GM23338 (cell line): ENCODE measurements at regions not wholly inside any gene's neighbourhood (a gene's known extent, or its start where the extent isn't known, plus 50 kb on each side); places are given as distances from the start of the nearest gene placed in this dataset.
"Not testable (repeated sequence)": the region's sequence is repeated elsewhere in the genome, so short reads cannot be mapped to it uniquely, and the experiment has no call there.

Experiments
- ATAC-seq: fragments of 200-7000 bp; cut with Tn5 transposase; 3 replicates; pipeline ENCODE4 v1.9.1; 2020
- DNase-seq: peaks from one replicate; pipeline ENCODE4 v3.0.0-alpha.2; 2015; ENCODE audit warnings: low spot score
- H2AFZ ChIP-seq: fragments of 200-600 bp; sonication (generic); 2 replicates; pipeline ENCODE4 v1.8.0; 2016; ENCODE audit warnings: antibody characterized with exemption, mild to moderate bottlenecking, moderate library complexity
- H3F3A ChIP-seq: fragments of 200-600 bp; sonication (generic); replicated peaks from 2 replicates; pipeline ENCODE4 v1.8.0; 2017; ENCODE audit warnings: antibody characterized with exemption, mixed run types, low read depth
- H3K27ac ChIP-seq: fragments of 200-600 bp; sonication (generic); 2 replicates; pipeline ENCODE4 v1.6.1; 2016; ENCODE audit warnings: low read depth
- H3K27me3 ChIP-seq: fragments of 200-600 bp; sonication (generic); 2 replicates; pipeline ENCODE4 v1.8.0; 2016; ENCODE audit warnings: mild to moderate bottlenecking, mixed run types, moderate library complexity; ENCODE audit not compliant: insufficient read depth
- H3K36me3 ChIP-seq: fragments of 200-600 bp; sonication (generic); 2 replicates; pipeline ENCODE4 v1.8.0; 2016; ENCODE audit warnings: mild to moderate bottlenecking; ENCODE audit not compliant: insufficient read depth
- H3K4me1 ChIP-seq: fragments of 200-600 bp; sonication (generic); 2 replicates; pipeline ENCODE4 v1.8.0; 2016; ENCODE audit warnings: mild to moderate bottlenecking, moderate library complexity; ENCODE audit not compliant: insufficient read depth
- H3K4me2 ChIP-seq: fragments of 200-600 bp; sonication (generic); 2 replicates; pipeline ENCODE4 v1.7.1; 2017; ENCODE audit warnings: mixed run types
- H3K4me3 ChIP-seq: fragments of 200-600 bp; sonication (generic); 2 replicates; pipeline ENCODE4 v1.6.1; 2016; ENCODE audit warnings: mixed run types
- H3K79me2 ChIP-seq: fragments of 200-600 bp; sonication (generic); replicated peaks from 2 replicates; pipeline ENCODE4 v1.8.0; 2017; ENCODE audit warnings: mild to moderate bottlenecking; ENCODE audit not compliant: insufficient read depth
- H3K9me2 ChIP-seq: fragments of 200-600 bp; sonication (generic); 2 replicates; pipeline ENCODE4 v1.8.0; 2017; ENCODE audit not compliant: insufficient read depth
- H4K20me1 ChIP-seq: fragments of 200-600 bp; sonication (generic); replicated peaks from 2 replicates; pipeline ENCODE4 v1.8.0; 2017; ENCODE audit warnings: mild to moderate bottlenecking; ENCODE audit not compliant: insufficient read depth
- H3K27ac Mint-ChIP-seq: 2 replicates; pipeline ENCODE4 v1.8.0; 2020; ENCODE audit warnings: inconsistent platforms, mild to moderate bottlenecking, moderate library complexity, mixed read lengths
- H3K27me3 Mint-ChIP-seq: 3 replicates; pipeline ENCODE4 v1.8.0; 2022; ENCODE audit warnings: low read depth, mild to moderate bottlenecking, moderate library complexity, mixed read lengths, inconsistent platforms; ENCODE audit not compliant: insufficient read depth, poor library complexity
- H3K36me3 Mint-ChIP-seq: 3 replicates; pipeline ENCODE4 v1.8.0; 2021; ENCODE audit warnings: low read depth, mild to moderate bottlenecking, inconsistent platforms, moderate library complexity, mixed read lengths
- H3K4me1 Mint-ChIP-seq: 3 replicates; pipeline ENCODE4 v1.8.0; 2020; ENCODE audit warnings: mild to moderate bottlenecking, inconsistent platforms, mixed read lengths
- H3K4me3 Mint-ChIP-seq: 3 replicates; pipeline ENCODE4 v1.8.0; 2021; ENCODE audit warnings: moderate library complexity, mild to moderate bottlenecking, inconsistent platforms, mixed read lengths
- H3K9me3 Mint-ChIP-seq: 3 replicates; pipeline ENCODE4 v1.8.0; 2020; ENCODE audit warnings: moderate library complexity, mild to moderate bottlenecking, inconsistent platforms, mixed read lengths
- CREB1 ChIP-seq: fragments of 250-450 bp; sonication (Bioruptor Pico); IDR thresholded peaks from 2 replicates; pipeline ENCODE4 v1.5.0; 2020; ENCODE audit warnings: low read depth, mild to moderate bottlenecking, moderate library complexity
- JUNB ChIP-seq: IDR thresholded peaks from one replicate; pipeline ENCODE4 v1.6.1; 2016; ENCODE audit warnings: antibody characterized with exemption; ENCODE audit not compliant: unreplicated experiment
- POLR2AphosphoS5 ChIP-seq: IDR thresholded peaks from 2 replicates; pipeline ENCODE4 v1.6.1; 2016; ENCODE audit warnings: antibody characterized with exemption, low read depth
- STAT1 ChIP-seq: IDR thresholded peaks from one replicate; pipeline ENCODE4 v1.6.1; 2016; ENCODE audit warnings: antibody characterized with exemption; ENCODE audit not compliant: unreplicated experiment
- ZNF114 ChIP-seq: fragments of 250-450 bp; sonication (Bioruptor Pico); IDR thresholded peaks from 2 replicates; pipeline ENCODE4 v1.5.0; 2020; ENCODE audit warnings: mild to moderate bottlenecking, moderate library complexity
- ZNF331 ChIP-seq: fragments of 250-450 bp; sonication (Bioruptor Pico); IDR thresholded peaks from 2 replicates; pipeline ENCODE4 v1.5.0; 2020; ENCODE audit warnings: low read depth, mild to moderate bottlenecking, moderate library complexity
- ZNF462 ChIP-seq: fragments of 250-450 bp; sonication (Bioruptor Pico); IDR thresholded peaks from 2 replicates; pipeline ENCODE4 v1.5.0; 2020; ENCODE audit warnings: mild to moderate bottlenecking, moderate library complexity
- TF ChIP-seq, protein P1 (sequence below), 2 experiments: fragments of 200-600 bp in 1 of 2; sonication (generic) in 1 of 2; conservative IDR thresholded peaks; 2 replicates each; pipeline versions ENCODE4 v1.5.1 to v1.6.1; 2016 to 2017; ENCODE audit warnings: antibody characterized with exemption in 2 of 2, low read depth in 2 of 2, mild to moderate bottlenecking in 2 of 2, moderate library complexity in 1 of 2

GRCh38 chr2:7759898-7760297 lies 842.7 kb downstream of the RNF144A start (continued):
- TF ChIP-seq ZNF462 (CRISPR knock-in tag) = no peak
- TF ChIP-seq STAT1 = no peak
- TF ChIP-seq ZNF331 (CRISPR knock-in tag) = no peak
- TF ChIP-seq ZNF114 = no peak

GRCh38 chr2:7763418-7763817 lies 846.2 kb downstream of the RNF144A start:
- H3K27me3 Mint-ChIP-seq, H4K20me1 ChIP-seq, H3K79me2 ChIP-seq, H3K4me2 ChIP-seq, H3K4me3 Mint-ChIP-seq, H3K4me3 ChIP-seq, H3K27ac ChIP-seq, H3K9me2 ChIP-seq, ATAC-seq, H3F3A ChIP-seq, H2AFZ ChIP-seq, H3K27ac Mint-ChIP-seq, H3K4me1 Mint-ChIP-seq, H3K27me3 ChIP-seq, DNase-seq, H3K4me1 ChIP-seq: not testable (repeated sequence)
- Mint-ChIP-seq H3K9me3 (peaks cover 40% of the 10 kb centered on the region), H3K36me3 (peaks cover 33% of the 10 kb centered on the region)
- peaks cover 21% of the 10 kb centered on the region for H3K36me3 ChIP-seq

DNA sequence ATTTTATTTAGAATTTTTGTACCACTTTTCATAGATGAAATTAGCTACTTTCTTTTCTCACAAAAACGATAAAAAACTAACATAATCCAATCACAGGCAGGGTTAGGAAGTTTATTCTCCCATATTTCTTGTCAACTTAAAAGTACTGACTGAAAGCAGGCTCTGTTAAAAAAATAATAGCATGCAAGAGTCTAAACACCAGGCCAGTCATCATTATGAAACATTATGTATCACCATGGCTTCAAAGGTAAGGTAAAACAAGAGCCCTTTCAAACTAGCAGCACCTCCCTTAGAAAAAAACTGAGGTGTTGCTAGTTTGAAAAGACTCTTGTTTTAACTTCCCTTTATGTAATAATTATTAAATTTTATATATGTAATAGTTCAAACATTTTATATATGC lies 848.0 kb downstream of the RNF144A start:
- Histone ChIP-seq H3K27ac (no peak overlapping the region), H3K27me3 (no peaks in the 10 kb centered on the region), H3K36me3 (peaks cover 21% of the 10 kb centered on the region), H3K79me2 (no peaks in the 10 kb centered on the region), H3K9me2 (no peaks in the 10 kb centered on the region), H2AFZ (no peak overlapping the region), H3K4me3 (no peak overlapping the region), H4K20me1 (no peaks in the 10 kb centered on the region), H3K4me2 (no peak overlapping the region), H3F3A (no peaks in the 10 kb centered on the region), H3K4me1 (no peaks in the 10 kb centered on the region)
- H3K36me3 Mint-ChIP-seq = peaks cover 37% of the 10 kb centered on the region
- H3K9me3 Mint-ChIP-seq = peaks cover 40% of the 10 kb centered on the region
- H3K27ac Mint-ChIP-seq = no peak overlapping the region
- no peak overlapping the region for H3K4me3 Mint-ChIP-seq
- DNase-seq = no peak
- no peaks in the 10 kb centered on the region for H3K4me1 Mint-ChIP-seq
- no peaks in the 10 kb centered on the region for H3K27me3 Mint-ChIP-seq
- ATAC-seq = no peak
- TF ChIP-seq, protein P1, sequence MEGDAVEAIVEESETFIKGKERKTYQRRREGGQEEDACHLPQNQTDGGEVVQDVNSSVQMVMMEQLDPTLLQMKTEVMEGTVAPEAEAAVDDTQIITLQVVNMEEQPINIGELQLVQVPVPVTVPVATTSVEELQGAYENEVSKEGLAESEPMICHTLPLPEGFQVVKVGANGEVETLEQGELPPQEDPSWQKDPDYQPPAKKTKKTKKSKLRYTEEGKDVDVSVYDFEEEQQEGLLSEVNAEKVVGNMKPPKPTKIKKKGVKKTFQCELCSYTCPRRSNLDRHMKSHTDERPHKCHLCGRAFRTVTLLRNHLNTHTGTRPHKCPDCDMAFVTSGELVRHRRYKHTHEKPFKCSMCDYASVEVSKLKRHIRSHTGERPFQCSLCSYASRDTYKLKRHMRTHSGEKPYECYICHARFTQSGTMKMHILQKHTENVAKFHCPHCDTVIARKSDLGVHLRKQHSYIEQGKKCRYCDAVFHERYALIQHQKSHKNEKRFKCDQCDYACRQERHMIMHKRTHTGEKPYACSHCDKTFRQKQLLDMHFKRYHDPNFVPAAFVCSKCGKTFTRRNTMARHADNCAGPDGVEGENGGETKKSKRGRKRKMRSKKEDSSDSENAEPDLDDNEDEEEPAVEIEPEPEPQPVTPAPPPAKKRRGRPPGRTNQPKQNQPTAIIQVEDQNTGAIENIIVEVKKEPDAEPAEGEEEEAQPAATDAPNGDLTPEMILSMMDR (conservative IDR thresholded peaks at IDR 0.05; ENCODE audit: low read depth in 2 of 2) = no peak
- no peak for TF ChIP-seq CREB1 (CRISPR knock-in tag)
- TF ChIP-seq ZNF114 = no peak
- no peak for TF ChIP-seq JUNB
- TF ChIP-seq POLR2AphosphoS5 = no peak
